Caco-2 (cell line): ENCODE measurements at regions not wholly inside any gene's neighbourhood (a gene's known extent, or its start where the extent isn't known, plus 50 kb on each side); places are given as distances from the start of the nearest gene placed in this dataset.
A peak's percentile ranks its signal among the peaks of the same experiment; 100 is the strongest.

Experiments
- BruUV-seq: library from RNA; stranded (reverse); fragments of 400-500 nt; replicated peaks from 2 replicates; lab custom pipeline; 2021; lab: Mats Ljungman, UMichigan
- CTCF ChIA-PET: fragments of 300-600 bp; sonication (Branson Sonifier 250); formaldehyde crosslinking; loops from one replicate; lab custom pipeline; 2022; ENCODE audit warnings: antibody characterized with exemption; lab: Charles Lee
- POLR2A ChIA-PET: fragments of 300-600 bp; sonication (Branson Sonifier 250); formaldehyde crosslinking; loops from one replicate; lab custom pipeline; 2022; ENCODE audit warnings: antibody characterized with exemption; lab: Charles Lee
- DNase-seq, 2 experiments: peaks; one replicate each; pipeline versions ENCODE4 v3.0.0 to v3.0.0-alpha.2; 2020 to 2022
- H3K27me3 ChIP-seq: replicated peaks from 2 replicates; pipeline ENCODE4 v1.6.0; 2011; ENCODE audit warnings: low read length; ENCODE audit not compliant: control insufficient read depth, insufficient read depth
- H3K36me3 ChIP-seq: 2 replicates; pipeline ENCODE4 v1.5.1; 2011; ENCODE audit warnings: low read length; ENCODE audit not compliant: control insufficient read depth, insufficient read depth
- H3K4me1 ChIP-seq: fragments of 250-450 bp; sonication (Bioruptor Pico); 2 replicates; pipeline ENCODE4 v1.5.1; 2020; ENCODE audit warnings: mild to moderate bottlenecking
- H3K4me3 ChIP-seq: 2 replicates; pipeline ENCODE4 v1.5.1; 2011; ENCODE audit warnings: low read depth, mild to moderate bottlenecking, control low read depth, low read length
- H3K9me3 ChIP-seq: fragments of 250-450 bp; sonication (Bioruptor Pico); 2 replicates; pipeline ENCODE4 v1.5.1; 2020; ENCODE audit warnings: mild to moderate bottlenecking, moderate library complexity
- H3K27ac Mint-ChIP-seq: one replicate; pipeline ENCODE4 v1.8.0; 2022; ENCODE audit warnings: mixed read lengths; ENCODE audit not compliant: unreplicated experiment
- H3K27me3 Mint-ChIP-seq: one replicate; pipeline ENCODE4 v1.8.0; 2022; ENCODE audit warnings: mixed read lengths; ENCODE audit not compliant: insufficient read depth, unreplicated experiment
- H3K36me3 Mint-ChIP-seq: one replicate; pipeline ENCODE4 v1.8.0; 2022; ENCODE audit warnings: mild to moderate bottlenecking, mixed read lengths; ENCODE audit not compliant: insufficient read depth, unreplicated experiment
- H3K4me1 Mint-ChIP-seq: one replicate; pipeline ENCODE4 v1.8.0; 2022; ENCODE audit warnings: low read depth, mixed read lengths; ENCODE audit not compliant: unreplicated experiment
- H3K4me3 Mint-ChIP-seq: one replicate; pipeline ENCODE4 v1.8.0; 2022; ENCODE audit warnings: mild to moderate bottlenecking, moderate library complexity, mixed read lengths; ENCODE audit not compliant: unreplicated experiment
- H3K9me3 Mint-ChIP-seq: one replicate; pipeline ENCODE4 v1.8.0; 2022; ENCODE audit warnings: mixed read lengths; ENCODE audit not compliant: unreplicated experiment
- intact Hi-C: fragments of 100-400 bp; cut with micrococcal nuclease; formaldehyde crosslinking; loops from one replicate; pipeline ENCODE4 v1.10.0; 2022; ENCODE audit not compliant: unreplicated experiment
- TF ChIP-seq, protein P1 (sequence below), 2 experiments: fragments of 200-600 bp in 1 of 2; IDR thresholded peaks; 1 replicate in 1 of 2; 2 replicates in 1 of 2; pipeline versions ENCODE4 v1.5.1 to v1.8.0; 2011 to 2022; ENCODE audit warnings: antibody characterized with exemption in 1 of 2, control low read depth in 1 of 2, inconsistent platforms in 1 of 2, low read depth in 1 of 2, low read length in 1 of 2, mild to moderate bottlenecking in 1 of 2, moderate library complexity in 1 of 2; ENCODE audit not compliant: insufficient read depth in 1 of 2, severe bottlenecking in 1 of 2, unreplicated experiment in 1 of 2

DNA sequence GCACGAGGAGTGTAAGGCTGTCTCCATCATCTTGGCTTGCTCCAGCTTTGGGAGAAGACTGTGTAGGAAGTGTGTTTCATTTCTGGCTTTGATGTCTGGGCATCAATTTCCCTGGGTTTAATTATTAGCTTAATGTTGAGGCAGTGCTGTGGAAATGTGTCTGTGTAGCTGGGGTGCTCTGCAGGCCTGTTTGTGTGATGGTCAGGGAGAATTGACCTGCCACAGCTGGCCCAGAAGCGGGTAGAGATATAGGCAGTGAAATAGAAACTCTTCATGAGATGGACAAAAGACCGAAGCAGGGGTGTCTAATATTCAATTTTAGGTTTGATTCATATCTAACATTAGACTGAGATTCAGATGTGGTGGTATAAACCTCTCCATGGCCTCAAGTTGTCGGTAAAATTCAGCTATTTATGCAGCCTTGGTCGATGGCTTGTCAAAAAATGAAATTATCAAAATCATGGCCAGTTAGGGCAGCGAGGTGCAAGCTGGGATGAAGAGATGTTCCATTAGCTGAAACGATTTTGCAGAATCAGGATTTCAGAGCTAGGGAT is 95.3 kb upstream of the SNX9 start:
- TF ChIP-seq, protein P1, sequence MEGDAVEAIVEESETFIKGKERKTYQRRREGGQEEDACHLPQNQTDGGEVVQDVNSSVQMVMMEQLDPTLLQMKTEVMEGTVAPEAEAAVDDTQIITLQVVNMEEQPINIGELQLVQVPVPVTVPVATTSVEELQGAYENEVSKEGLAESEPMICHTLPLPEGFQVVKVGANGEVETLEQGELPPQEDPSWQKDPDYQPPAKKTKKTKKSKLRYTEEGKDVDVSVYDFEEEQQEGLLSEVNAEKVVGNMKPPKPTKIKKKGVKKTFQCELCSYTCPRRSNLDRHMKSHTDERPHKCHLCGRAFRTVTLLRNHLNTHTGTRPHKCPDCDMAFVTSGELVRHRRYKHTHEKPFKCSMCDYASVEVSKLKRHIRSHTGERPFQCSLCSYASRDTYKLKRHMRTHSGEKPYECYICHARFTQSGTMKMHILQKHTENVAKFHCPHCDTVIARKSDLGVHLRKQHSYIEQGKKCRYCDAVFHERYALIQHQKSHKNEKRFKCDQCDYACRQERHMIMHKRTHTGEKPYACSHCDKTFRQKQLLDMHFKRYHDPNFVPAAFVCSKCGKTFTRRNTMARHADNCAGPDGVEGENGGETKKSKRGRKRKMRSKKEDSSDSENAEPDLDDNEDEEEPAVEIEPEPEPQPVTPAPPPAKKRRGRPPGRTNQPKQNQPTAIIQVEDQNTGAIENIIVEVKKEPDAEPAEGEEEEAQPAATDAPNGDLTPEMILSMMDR (IDR thresholded peaks at IDR 0.05; ENCODE audit: insufficient read depth in 1 of 2, low read depth in 1 of 2, low read length in 1 of 2, severe bottlenecking in 1 of 2, unreplicated experiment in 1 of 2): no peak
- H3K4me3 Mint-ChIP-seq: no peak overlapping the region
- DNase-seq: no peak
- POLR2A ChIA-PET: no interaction called here
- Histone ChIP-seq H3K9me3 (no peaks in the 10 kb centered on the region; the same call in 1 of the 2 replicates), H3K36me3 (no peaks in the 10 kb centered on the region), H3K27me3 (no peaks in the 10 kb centered on the region), H3K4me1 (peaks cover 19% of the 10 kb centered on the region), H3K4me3 (no peak overlapping the region)
- BruUV-seq: no TSS peak
- intact Hi-C loops: no loop called here
- H3K9me3 Mint-ChIP-seq: peaks cover 21% of the 10 kb centered on the region
- no peak overlapping the region for H3K27ac Mint-ChIP-seq
- peaks cover 14% of the 10 kb centered on the region for H3K4me1 Mint-ChIP-seq
- no peaks in the 10 kb centered on the region for H3K27me3 Mint-ChIP-seq
- CTCF ChIA-PET: interaction anchor here (0.6 to 1.0 kb wide), 2 partner anchors 11 to 274 kb away, joined by 3 read pairs; no protein-coding TSS in a partner anchor
- H3K36me3 Mint-ChIP-seq: no peaks in the 10 kb centered on the region

DNA sequence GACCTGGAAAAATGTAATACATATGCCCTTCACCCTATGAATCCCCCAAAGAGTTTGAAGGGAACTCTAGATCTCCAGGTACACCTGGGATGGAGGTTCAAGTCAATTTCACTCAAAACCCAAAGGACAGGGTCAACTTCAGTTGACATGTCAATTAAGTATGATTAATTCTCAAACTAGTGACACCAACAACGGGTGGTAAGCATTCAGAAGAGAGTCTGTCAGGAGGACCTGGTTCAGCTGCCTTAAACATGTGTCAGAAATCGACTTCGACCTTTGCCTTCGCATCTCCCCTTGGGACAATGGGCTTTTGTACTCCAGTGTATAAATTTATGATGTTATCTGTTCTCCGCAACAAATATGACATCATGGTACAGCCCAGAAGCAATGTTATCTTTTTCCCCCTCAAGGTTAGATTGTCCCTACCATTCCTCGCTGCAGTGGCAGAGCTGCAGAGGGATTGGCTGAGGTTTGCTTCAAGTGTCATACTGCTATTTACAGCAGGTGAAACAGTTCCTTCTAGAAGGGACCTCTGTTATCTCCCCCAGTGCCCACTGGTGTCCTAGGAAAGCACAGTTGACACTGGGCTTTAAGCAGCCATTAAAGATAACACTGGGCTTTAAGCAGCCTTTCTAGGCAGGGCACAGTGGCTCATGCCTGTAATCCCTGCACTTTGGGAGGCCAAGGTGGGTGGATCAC is 94.7 kb upstream of the SNX9 start:
- H3K27ac Mint-ChIP-seq: no peak overlapping the region
- Histone ChIP-seq H3K4me1 (peaks cover 19% of the 10 kb centered on the region), H3K36me3 (no peaks in the 10 kb centered on the region), H3K9me3 (no peaks in the 10 kb centered on the region; the same call in 1 of the 2 replicates), H3K27me3 (no peaks in the 10 kb centered on the region), H3K4me3 (no peak overlapping the region)
- ChIA-PET CTCF (interaction anchor here (0.6 to 1.0 kb wide), 2 partner anchors 12 to 273 kb away, joined by 3 read pairs; no protein-coding TSS in a partner anchor), POLR2A (no interaction called here)
- no peak overlapping the region for H3K4me3 Mint-ChIP-seq
- BruUV-seq: no TSS peak
- H3K27me3 Mint-ChIP-seq: no peaks in the 10 kb centered on the region
- intact Hi-C loops: no loop called here
- H3K9me3 Mint-ChIP-seq: peaks cover 21% of the 10 kb centered on the region
- TF ChIP-seq, protein P1 (IDR thresholded peaks at IDR 0.05; ENCODE audit: insufficient read depth in 1 of 2, low read depth in 1 of 2, low read length in 1 of 2, severe bottlenecking in 1 of 2, unreplicated experiment in 1 of 2): no peak
- DNase-seq: peak; percentile 41 to 69
- no peaks in the 10 kb centered on the region for H3K36me3 Mint-ChIP-seq
- peaks cover 14% of the 10 kb centered on the region for H3K4me1 Mint-ChIP-seq

DNA sequence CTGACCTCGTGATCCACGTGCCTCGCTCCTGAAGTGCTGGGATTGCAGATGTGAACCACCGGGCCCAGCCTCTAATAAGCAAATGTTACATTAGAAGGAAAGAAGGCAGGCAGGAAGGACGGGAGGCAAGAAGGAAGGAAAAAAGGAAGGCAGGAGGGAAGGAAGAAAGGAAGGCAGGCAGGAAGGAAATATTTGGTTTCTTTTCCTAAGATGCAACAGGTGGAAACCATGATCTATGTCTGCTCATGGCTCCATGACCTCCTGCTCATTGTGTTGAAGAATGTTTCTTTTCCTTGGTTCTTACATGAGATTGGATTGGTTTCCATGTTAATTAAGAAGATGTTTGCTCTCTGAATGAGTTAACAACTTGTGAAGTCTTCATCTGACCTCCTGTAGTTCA is 91.8 kb upstream of the SNX9 start:
- peaks cover 18% of the 10 kb centered on the region for H3K4me1 ChIP-seq
- intact Hi-C loops: no loop called here
- H3K9me3 Mint-ChIP-seq: peaks cover 4% of the 10 kb centered on the region
- no peaks in the 10 kb centered on the region for H3K27me3 Mint-ChIP-seq
- H3K4me1 Mint-ChIP-seq: peaks cover 7% of the 10 kb centered on the region
- BruUV-seq: no TSS peak
- H3K4me3 ChIP-seq: no peak overlapping the region
- DNase-seq: no peak
- POLR2A ChIA-PET: no interaction called here
- no peaks in the 10 kb centered on the region for H3K36me3 ChIP-seq
- CTCF ChIA-PET: no interaction called here
- H3K4me3 Mint-ChIP-seq: no peak overlapping the region
- H3K9me3 ChIP-seq: no peaks in the 10 kb centered on the region; the same call in 1 of the 2 replicates
- peak overlapping the region; percentile 26 for H3K27ac Mint-ChIP-seq
- H3K36me3 Mint-ChIP-seq: no peaks in the 10 kb centered on the region
- TF ChIP-seq, protein P1 (IDR thresholded peaks at IDR 0.05; ENCODE audit: insufficient read depth in 1 of 2, low read depth in 1 of 2, low read length in 1 of 2, severe bottlenecking in 1 of 2, unreplicated experiment in 1 of 2): no peak
- H3K27me3 ChIP-seq: no peaks in the 10 kb centered on the region
